HG02981 (cell line): ENCODE measurements at regions not wholly inside any gene's neighbourhood (a gene's known extent, or its start where the extent isn't known, plus 50 kb on each side); places are given as distances from the start of the nearest gene placed in this dataset.

Experiments used
- ATAC-seq: cut with Tn5 transposase; IDR thresholded peaks from one replicate; pipeline ENCODE4 v1.9.1; 2021; ENCODE audit warnings: mild to moderate bottlenecking, moderate library complexity; ENCODE audit not compliant: unreplicated experiment

- no peak for ATAC-seq
Observed at GRCh38 chr2:180115269-180115668, 108.2 kb upstream of the CWC22 start.

GRCh38 chr2:180111901-180112300 is 104.8 kb upstream of the CWC22 start:
- ATAC-seq: no peak

- ATAC-seq: no peak
Observed at GRCh38 chr2:180110469-180110868, 103.4 kb upstream of the CWC22 start.

GRCh38 chr2:180101846-180102245 is 94.7 kb upstream of the CWC22 start:
- no peak for ATAC-seq

- no peak for ATAC-seq
Observed at GRCh38 chr2:180099308-180099707, 92.2 kb upstream of the CWC22 start.

GRCh38 chr2:180085144-180085543 is 78.0 kb upstream of the CWC22 start:
- no peak for ATAC-seq

DNA sequence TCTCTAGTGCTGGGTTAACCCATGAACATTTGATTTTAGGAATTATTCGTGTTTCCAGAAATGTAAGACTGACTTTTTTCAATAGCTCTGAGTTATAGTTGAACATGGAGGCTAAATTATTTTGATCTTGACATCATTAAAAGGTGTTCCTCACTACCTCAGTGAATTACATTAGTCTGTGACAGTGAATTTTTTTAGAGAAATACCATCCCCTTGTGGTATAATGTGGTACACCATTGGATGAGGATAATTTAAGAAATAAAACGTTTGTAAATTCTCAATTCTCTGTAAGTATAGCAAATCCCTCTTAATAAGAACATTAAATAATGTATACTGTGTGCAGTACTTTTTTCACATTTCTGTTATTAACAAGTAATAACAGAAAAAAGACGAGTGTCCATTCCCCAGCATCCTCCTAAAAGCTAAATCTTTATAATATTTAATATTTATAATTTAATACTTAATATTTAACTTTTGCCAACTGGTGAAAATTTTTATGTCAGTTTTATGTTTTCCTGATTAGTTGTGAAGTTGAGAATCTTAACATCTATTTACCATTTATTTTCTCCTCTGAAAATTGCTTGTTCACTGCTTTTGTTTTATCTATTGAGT is 70.3 kb upstream of the CWC22 start:
- no peak for ATAC-seq

- no peak for ATAC-seq
Observed at GRCh38 chr2:180075870-180076269, 68.8 kb upstream of the CWC22 start.

- ATAC-seq: no peak
Observed at GRCh38 chr2:180071797-180072196, 64.7 kb upstream of the CWC22 start.

DNA sequence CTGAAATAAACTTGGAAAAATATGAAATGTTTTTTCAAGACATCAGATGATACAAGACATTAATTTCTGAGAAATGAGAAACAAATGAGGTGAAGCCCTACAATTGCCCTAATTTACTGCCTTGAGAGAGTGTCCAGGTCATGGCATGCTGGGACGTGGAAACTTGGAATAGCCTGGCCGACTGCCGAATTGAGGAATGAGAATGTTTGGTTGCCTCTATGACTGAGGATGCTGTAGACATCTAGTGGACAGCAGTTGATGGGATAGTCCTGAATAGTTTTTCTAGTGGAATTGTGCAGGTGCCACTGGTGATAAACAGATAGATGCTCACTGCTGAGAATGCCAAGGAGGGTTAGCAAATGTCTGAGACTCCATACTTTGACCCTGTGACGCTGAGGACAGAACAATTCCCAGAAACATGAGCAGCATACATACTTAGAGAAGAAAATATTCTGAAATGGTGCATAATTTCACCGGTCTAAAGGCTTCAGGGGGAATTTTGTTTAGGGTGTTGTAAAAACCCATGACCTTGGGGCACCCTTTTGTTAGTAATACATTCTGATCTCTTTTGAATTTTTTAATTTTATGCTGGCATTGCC is 56.5 kb upstream of the CWC22 start:
- ATAC-seq: no peak

GRCh38 chr2:180062178-180062577 is 55.1 kb upstream of the CWC22 start:
- ATAC-seq: no peak

DNA sequence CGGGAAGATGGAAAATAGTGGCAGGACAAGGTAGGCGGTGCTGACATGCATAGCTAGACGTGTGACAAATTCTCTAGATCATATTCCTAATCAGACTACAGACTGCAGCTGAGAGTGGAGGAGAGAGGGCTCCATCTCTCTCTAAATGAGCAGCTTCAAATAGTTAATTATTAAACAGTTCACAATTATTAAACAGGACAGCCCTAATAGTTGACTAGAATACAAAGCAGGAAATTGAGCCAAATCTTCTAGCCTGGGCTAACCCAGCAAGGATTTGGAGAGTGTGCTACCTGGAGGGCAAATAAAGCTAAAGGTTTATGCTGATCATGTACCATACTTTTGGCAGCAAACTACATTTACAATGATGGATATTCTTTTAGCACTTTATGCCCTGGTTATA is 54.4 kb upstream of the CWC22 start:
- no peak for ATAC-seq

- no peak for ATAC-seq
Observed at GRCh38 chr2:180061085-180061484, 54.0 kb upstream of the CWC22 start.

- no peak for ATAC-seq
Observed at GRCh38 chr2:180058993-180059392, 51.9 kb upstream of the CWC22 start.

DNA sequence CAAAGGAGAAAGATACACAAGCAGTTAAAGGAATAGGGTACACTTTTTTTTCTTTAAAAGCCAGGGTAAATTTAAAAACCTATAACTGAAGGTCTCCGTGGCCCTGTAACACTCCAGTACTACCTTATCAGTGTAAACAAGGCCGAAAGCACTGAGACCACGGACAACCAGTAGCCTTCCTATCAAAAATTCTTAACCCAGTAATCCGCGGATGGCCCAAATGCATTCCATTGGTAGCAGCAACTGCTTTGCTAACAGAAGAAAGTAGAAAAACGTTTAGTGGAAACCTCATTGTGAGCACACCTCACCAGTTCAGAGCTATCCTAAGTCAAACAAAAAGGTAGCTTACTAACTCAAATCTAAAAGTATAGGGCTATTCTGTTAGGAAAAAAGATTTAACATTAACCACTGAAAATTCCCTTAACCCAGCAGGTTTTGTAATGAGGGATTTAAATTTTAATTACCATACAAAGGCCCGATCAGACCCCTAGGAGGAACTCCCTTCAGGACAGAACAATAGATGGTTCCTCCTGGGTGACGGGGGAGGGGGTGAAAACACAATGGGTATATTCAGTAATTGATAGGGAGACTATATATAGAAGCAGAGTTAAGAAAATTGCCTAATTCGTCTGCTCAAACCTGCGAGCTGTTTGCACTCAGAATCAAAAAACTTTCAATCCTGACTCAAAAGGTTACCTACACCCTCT is 50.8 kb upstream of the CWC22 start:
- no peak for ATAC-seq
